ENCODE measurements at regions not wholly inside any gene's neighbourhood (a gene's known extent, or its start where the extent isn't known, plus 50 kb on each side); places are given as distances from the start of the nearest gene placed in this dataset.

GRCh38 chr1:96207936-96208335 lies 513.6 kb upstream of the PTBP2 start:
- Histone ChIP-seq H3K9ac (ENCODE audit: insufficient read depth, low read length, poor library complexity, severe bottlenecking) (no peak overlapping the region), H3K4me2 (replicated peaks; ENCODE audit: extremely low read depth, low read length, poor library complexity, severe bottlenecking) (no peak overlapping the region), H2AFZ (ENCODE audit: insufficient read depth, low read depth, low read length, poor library complexity, severe bottlenecking) (no peak overlapping the region), H4K20me1 (ENCODE audit: insufficient read depth, low read length) (no peaks in the 10 kb centered on the region), H3K27me3 (ENCODE audit: control insufficient read depth in 2 of 2, insufficient read depth in 2 of 2, low read length in 2 of 2) (no peaks in the 10 kb centered on the region), H3K9me3 (replicated peaks in 1 of 2; ENCODE audit: control insufficient read depth in 1 of 2, insufficient read depth in 1 of 2, low read length in 2 of 2) (peaks cover 0 to 4% of the 10 kb centered on the region in 2 donors), H3K27ac (ENCODE audit: low read depth in 1 of 2, low read length in 2 of 2) (no peak overlapping the region), H3K36me3 (replicated peaks in 1 of 2; ENCODE audit: control insufficient read depth in 1 of 2, insufficient read depth in 2 of 2, low read length in 2 of 2) (no peaks in the 10 kb centered on the region), H3K4me3 (replicated peaks in 1 of 3; ENCODE audit: low read depth in 2 of 3, low read length in 3 of 3) (no peak overlapping the region), H3K79me2 (ENCODE audit: insufficient read depth, low read length) (no peaks in the 10 kb centered on the region), H3K4me1 (ENCODE audit: control insufficient read depth in 1 of 2, insufficient read depth in 2 of 2, low read length in 2 of 2) (no peaks in the 10 kb centered on the region)
- Mint-ChIP-seq H3K36me3 (no peaks in the 10 kb centered on the region), H3K4me3 (no peak overlapping the region), H3K4me1 (no peaks in the 10 kb centered on the region), H3K27me3 (ENCODE audit: low read depth in 3 of 3) (no peaks in the 10 kb centered on the region), H3K27ac (no peak overlapping the region), H3K9me3 (peaks cover 0 to 9% (median 3%) of the 10 kb centered on the region in 7 donors)
- intact Hi-C loops (cut with micrococcal nuclease), result no loop called here
- TF ChIP-seq, protein P1, sequence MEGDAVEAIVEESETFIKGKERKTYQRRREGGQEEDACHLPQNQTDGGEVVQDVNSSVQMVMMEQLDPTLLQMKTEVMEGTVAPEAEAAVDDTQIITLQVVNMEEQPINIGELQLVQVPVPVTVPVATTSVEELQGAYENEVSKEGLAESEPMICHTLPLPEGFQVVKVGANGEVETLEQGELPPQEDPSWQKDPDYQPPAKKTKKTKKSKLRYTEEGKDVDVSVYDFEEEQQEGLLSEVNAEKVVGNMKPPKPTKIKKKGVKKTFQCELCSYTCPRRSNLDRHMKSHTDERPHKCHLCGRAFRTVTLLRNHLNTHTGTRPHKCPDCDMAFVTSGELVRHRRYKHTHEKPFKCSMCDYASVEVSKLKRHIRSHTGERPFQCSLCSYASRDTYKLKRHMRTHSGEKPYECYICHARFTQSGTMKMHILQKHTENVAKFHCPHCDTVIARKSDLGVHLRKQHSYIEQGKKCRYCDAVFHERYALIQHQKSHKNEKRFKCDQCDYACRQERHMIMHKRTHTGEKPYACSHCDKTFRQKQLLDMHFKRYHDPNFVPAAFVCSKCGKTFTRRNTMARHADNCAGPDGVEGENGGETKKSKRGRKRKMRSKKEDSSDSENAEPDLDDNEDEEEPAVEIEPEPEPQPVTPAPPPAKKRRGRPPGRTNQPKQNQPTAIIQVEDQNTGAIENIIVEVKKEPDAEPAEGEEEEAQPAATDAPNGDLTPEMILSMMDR (IDR thresholded peaks at IDR 0.05), result no peak
- 89% methylated on average over 2 of the region's 2 CpGs for WGBS (ENCODE audit: insufficient coverage)
- DNase-seq, result no peak

GRCh38 chr1:96208428-96208827 lies 513.2 kb upstream of the PTBP2 start:
- Histone ChIP-seq H3K4me3 (replicated peaks in 1 of 3; ENCODE audit: low read depth in 2 of 3, low read length in 3 of 3) (no peak overlapping the region), H3K9me3 (replicated peaks in 1 of 2; ENCODE audit: control insufficient read depth in 1 of 2, insufficient read depth in 1 of 2, low read length in 2 of 2) (peaks cover 0 to 4% of the 10 kb centered on the region in 2 donors), H3K27me3 (ENCODE audit: control insufficient read depth in 2 of 2, insufficient read depth in 2 of 2, low read length in 2 of 2) (no peaks in the 10 kb centered on the region), H2AFZ (ENCODE audit: insufficient read depth, low read depth, low read length, poor library complexity, severe bottlenecking) (no peak overlapping the region), H3K9ac (ENCODE audit: insufficient read depth, low read length, poor library complexity, severe bottlenecking) (no peak overlapping the region), H3K4me1 (ENCODE audit: control insufficient read depth in 1 of 2, insufficient read depth in 2 of 2, low read length in 2 of 2) (no peaks in the 10 kb centered on the region), H3K36me3 (replicated peaks in 1 of 2; ENCODE audit: control insufficient read depth in 1 of 2, insufficient read depth in 2 of 2, low read length in 2 of 2) (no peaks in the 10 kb centered on the region), H4K20me1 (ENCODE audit: insufficient read depth, low read length) (no peaks in the 10 kb centered on the region), H3K79me2 (ENCODE audit: insufficient read depth, low read length) (no peaks in the 10 kb centered on the region), H3K27ac (ENCODE audit: low read depth in 1 of 2, low read length in 2 of 2) (no peak overlapping the region), H3K4me2 (replicated peaks; ENCODE audit: extremely low read depth, low read length, poor library complexity, severe bottlenecking) (no peak overlapping the region)
- H3K36me3 Mint-ChIP-seq, result no peaks in the 10 kb centered on the region
- no peaks in the 10 kb centered on the region for H3K4me1 Mint-ChIP-seq
- no peaks in the 10 kb centered on the region for H3K27me3 Mint-ChIP-seq (ENCODE audit: low read depth in 3 of 3)
- WGBS (ENCODE audit: insufficient coverage), result no CpG with 5 or more reads among the region's 4 CpGs
- intact Hi-C loops (cut with micrococcal nuclease), result no loop called here
- TF ChIP-seq, protein P1 (IDR thresholded peaks at IDR 0.05), result no peak
- DNase-seq, result no peak
- peaks cover 0 to 9% (median 3%) of the 10 kb centered on the region in 7 donors for H3K9me3 Mint-ChIP-seq
- H3K27ac Mint-ChIP-seq, result no peak overlapping the region
- no peak overlapping the region for H3K4me3 Mint-ChIP-seq

Measured in CD14-positive monocyte (primary cell).